Neuronal stem cell (in vitro differentiated cells): ENCODE measurements at regions not wholly inside any gene's neighbourhood (a gene's known extent, or its start where the extent isn't known, plus 50 kb on each side); places are given as distances from the start of the nearest gene placed in this dataset.
A peak's percentile ranks its signal among the peaks of the same experiment; 100 is the strongest.

Experiments
- DNase-seq: peaks from one replicate; pipeline ENCODE4 v3.0.0-alpha.2; 2013; ENCODE audit warnings: low spot score
- H2AFZ ChIP-seq: one replicate; pipeline ENCODE4 v1.6.1; 2013; ENCODE audit warnings: mild to moderate bottlenecking, low read length, inconsistent platforms
- H2AK5ac ChIP-seq: 2 replicates; pipeline ENCODE4 v1.6.1; 2013; ENCODE audit warnings: low read depth, mild to moderate bottlenecking, inconsistent platforms, low read length, moderate library complexity, mixed read lengths
- H2BK120ac ChIP-seq: 2 replicates; pipeline ENCODE4 v1.6.1; 2013; ENCODE audit warnings: low read depth, mild to moderate bottlenecking, inconsistent platforms, low read length, moderate library complexity, mixed read lengths
- H2BK12ac ChIP-seq: one replicate; pipeline ENCODE4 v1.6.1; 2013; ENCODE audit warnings: low read length, inconsistent platforms
- H2BK15ac ChIP-seq: 2 replicates; pipeline ENCODE4 v1.6.1; 2013; ENCODE audit warnings: mild to moderate bottlenecking, low read length, inconsistent platforms, mixed read lengths
- H2BK5ac ChIP-seq: one replicate; pipeline ENCODE4 v1.6.1; 2013; ENCODE audit warnings: inconsistent platforms, mild to moderate bottlenecking, low read length, moderate library complexity
- H3K14ac ChIP-seq: one replicate; pipeline ENCODE4 v1.6.1; 2013; ENCODE audit warnings: low read length, inconsistent platforms
- H3K18ac ChIP-seq: 2 replicates; pipeline ENCODE4 v1.6.1; 2013; ENCODE audit warnings: low read length, inconsistent platforms
- H3K23ac ChIP-seq: 2 replicates; pipeline ENCODE4 v1.6.1; 2013; ENCODE audit warnings: low read depth, mild to moderate bottlenecking, mixed read lengths, low read length, inconsistent platforms; ENCODE audit not compliant: poor library complexity
- H3K27ac ChIP-seq: replicated peaks from 3 replicates; pipeline ENCODE4 v1.5.1; 2013; ENCODE audit warnings: low read length, inconsistent platforms
- H3K27me3 ChIP-seq, 3 experiments: 2 replicates each; pipeline ENCODE4 v1.6.1; 2013; ENCODE audit warnings: low read length in 3 of 3, mild to moderate bottlenecking in 2 of 3, inconsistent platforms in 1 of 3, low read depth in 1 of 3, mixed read lengths in 1 of 3, moderate library complexity in 1 of 3; ENCODE audit not compliant: control insufficient read depth in 3 of 3, insufficient read depth in 3 of 3
- H3K36me3 ChIP-seq, 2 donors: replicated peaks in 1 of 2; 2 replicates each; pipeline ENCODE4 v1.6.1; 2013; ENCODE audit warnings: low read length in 2 of 2; ENCODE audit not compliant: control insufficient read depth in 2 of 2, insufficient read depth in 2 of 2
- H3K4ac ChIP-seq: 2 replicates; pipeline ENCODE4 v1.6.1; 2013; ENCODE audit warnings: inconsistent platforms, mild to moderate bottlenecking, low read length, moderate library complexity
- H3K4me1 ChIP-seq, 2 donors: 1 replicate in 1 of 2; 2 replicates in 1 of 2; pipeline ENCODE4 v1.6.1; 2013; ENCODE audit warnings: low read length in 2 of 2, low read depth in 1 of 2; ENCODE audit not compliant: control insufficient read depth in 2 of 2, insufficient read depth in 1 of 2
- H3K4me2 ChIP-seq: one replicate; pipeline ENCODE4 v1.6.1; 2013; ENCODE audit warnings: mild to moderate bottlenecking, low read length, inconsistent platforms; ENCODE audit not compliant: insufficient read depth, poor library complexity, severe bottlenecking
- H3K4me3 ChIP-seq, 2 donors: 2 replicates each; pipeline ENCODE4 v1.5.1; 2013; ENCODE audit warnings: low read length in 2 of 2, mild to moderate bottlenecking in 2 of 2, inconsistent platforms in 1 of 2, moderate library complexity in 1 of 2
- H3K79me1 ChIP-seq: one replicate; pipeline ENCODE4 v1.6.1; 2013; ENCODE audit warnings: low read depth, mild to moderate bottlenecking, inconsistent platforms, low read length, moderate library complexity
- H3K9ac ChIP-seq: one replicate; pipeline ENCODE4 v1.6.1; 2013; ENCODE audit warnings: mild to moderate bottlenecking, low read depth, low read length, inconsistent platforms; ENCODE audit not compliant: poor library complexity
- H3K9me3 ChIP-seq, 2 donors: replicated peaks in 1 of 2; 2 replicates each; pipeline versions ENCODE3 to v1.6.1; 2013; ENCODE audit warnings: low read length in 2 of 2, mild to moderate bottlenecking in 2 of 2, inconsistent platforms in 1 of 2, low read depth in 1 of 2, mixed read lengths in 1 of 2, moderate library complexity in 1 of 2; ENCODE audit not compliant: control insufficient read depth in 2 of 2, insufficient read depth in 1 of 2
- H4K8ac ChIP-seq: one replicate; pipeline ENCODE4 v1.6.1; 2013; ENCODE audit warnings: low read depth, mild to moderate bottlenecking, inconsistent platforms, low read length, moderate library complexity
- H4K91ac ChIP-seq: one replicate; pipeline ENCODE4 v1.6.1; 2013; ENCODE audit warnings: low read length, low read depth, mild to moderate bottlenecking, inconsistent platforms; ENCODE audit not compliant: poor library complexity
- WGBS, 2 donors: extraction: QIAGEN DNeasy Blood & Tissue Kit; methylation state at CpG; one replicate each; pipeline ENCODE4 v1.1.7; 2013; ENCODE audit warnings: missing lambda C conversion rate in 2 of 2, mixed read lengths in 1 of 2; ENCODE audit not compliant: insufficient read length in 2 of 2, insufficient replicate concordance in 1 of 2; ENCODE audit errors: extremely low coverage in 2 of 2; 5-methylcytosine and 5-hydroxymethylcytosine counted together

- Histone ChIP-seq H2BK5ac (no peak overlapping the region), H3K27me3 (peaks cover 0 to 10% (median 0%) of the 10 kb centered on the region in 3 experiments), H3K4me1 (peaks cover 19 to 29% of the 10 kb centered on the region in 2 donors), H3K4ac (no peak overlapping the region), H3K36me3 (no peaks in the 10 kb centered on the region), H2BK120ac (no peak overlapping the region), H3K9ac (no peak overlapping the region), H2AFZ (peak overlapping the region; percentile 91), H4K91ac (no peak overlapping the region), H3K79me1 (no peaks in the 10 kb centered on the region), H3K14ac (no peak overlapping the region), H3K27ac (no peak overlapping the region), H2AK5ac (peak overlapping the region; percentile 64), H3K18ac (peak overlapping the region; percentile 90), H3K4me2 (peak overlapping the region; percentile 78), H2BK15ac (no peak overlapping the region), H3K23ac (peak overlapping the region; percentile 8), H3K4me3 (peak overlapping the region in 1 of 2 donors; percentile 50), H3K9me3 (peaks cover 0 to 2% of the 10 kb centered on the region in 2 donors), H2BK12ac (no peak overlapping the region), H4K8ac (no peak overlapping the region)
- WGBS, 2 donors = no CpG with 5 or more reads among the region's 16 CpGs
- DNase-seq = no peak
These were observed 62.2 kb upstream of the WLS start for GRCh38 chr1:68294367-68295066.

- H3K9me3 ChIP-seq = peaks cover 0 to 2% of the 10 kb centered on the region in 2 donors
- H3K14ac ChIP-seq = no peak overlapping the region
- no CpG with 5 or more reads among the region's 19 CpGs for WGBS, 2 donors
- H3K18ac ChIP-seq = peak overlapping the region; percentile 38
- no peak overlapping the region for H2BK15ac ChIP-seq
- peak overlapping the region; percentile 55 for H3K27ac ChIP-seq
- H3K4me2 ChIP-seq = peak overlapping the region; percentile 78
- no peak overlapping the region for H2BK5ac ChIP-seq
- no peak overlapping the region for H4K8ac ChIP-seq
- no peak overlapping the region for H3K23ac ChIP-seq
- H3K4me1 ChIP-seq = peaks cover 19 to 29% of the 10 kb centered on the region in 2 donors
- H3K79me1 ChIP-seq = no peaks in the 10 kb centered on the region
- H3K9ac ChIP-seq = no peak overlapping the region
- no peak overlapping the region for H2BK120ac ChIP-seq
- H2AFZ ChIP-seq = peak overlapping the region; percentile 91
- no peak overlapping the region for H3K4ac ChIP-seq
- H2BK12ac ChIP-seq = no peak overlapping the region
- H3K36me3 ChIP-seq = no peaks in the 10 kb centered on the region
- peak; percentile 95 for DNase-seq
- peaks cover 0 to 10% (median 0%) of the 10 kb centered on the region in 3 experiments for H3K27me3 ChIP-seq
- no peak overlapping the region for H4K91ac ChIP-seq
- peak overlapping the region in 1 of 2 donors; percentile 50 for H3K4me3 ChIP-seq
- H2AK5ac ChIP-seq = no peak overlapping the region
These were observed 61.5 kb upstream of the WLS start for GRCh38 chr1:68293609-68294366.

- H3K18ac ChIP-seq = peak overlapping the region; percentile 74
- no peak overlapping the region for H2BK15ac ChIP-seq
- H2AFZ ChIP-seq = peak overlapping the region; percentile 91
- no peak overlapping the region for H3K27ac ChIP-seq
- no peak overlapping the region for H3K14ac ChIP-seq
- no peak overlapping the region for H3K23ac ChIP-seq
- no peak overlapping the region for H4K8ac ChIP-seq
- no peak for DNase-seq
- H3K27me3 ChIP-seq = peaks cover 0 to 10% (median 0%) of the 10 kb centered on the region in 3 experiments
- peaks cover 0 to 2% of the 10 kb centered on the region in 2 donors for H3K9me3 ChIP-seq
- no peak overlapping the region for H4K91ac ChIP-seq
- H3K36me3 ChIP-seq = no peaks in the 10 kb centered on the region
- WGBS, 2 donors = no CpG with 5 or more reads among the region's 5 CpGs
- H3K4me1 ChIP-seq = peaks cover 19 to 29% of the 10 kb centered on the region in 2 donors
- H3K79me1 ChIP-seq = no peaks in the 10 kb centered on the region
- no peak overlapping the region for H3K4ac ChIP-seq
- no peak overlapping the region for H2BK120ac ChIP-seq
- H3K4me2 ChIP-seq = no peak overlapping the region
- no peak overlapping the region for H3K9ac ChIP-seq
- H3K4me3 ChIP-seq = peak overlapping the region in 1 of 2 donors; percentile 50
- H2BK12ac ChIP-seq = no peak overlapping the region
- no peak overlapping the region for H2AK5ac ChIP-seq
- H2BK5ac ChIP-seq = no peak overlapping the region
These were observed 60.8 kb upstream of the WLS start for GRCh38 chr1:68293122-68293521.
